GM20000 (cell line): ENCODE measurements at regions not wholly inside any gene's neighbourhood (a gene's known extent, or its start where the extent isn't known, plus 50 kb on each side); places are given as distances from the start of the nearest gene placed in this dataset.

Source experiments
- DNase-seq: peaks from one replicate; pipeline ENCODE4 v3.0.0; 2012; ENCODE audit warnings: low spot score
- TF ChIP-seq, protein P1 (sequence below): IDR thresholded peaks from 2 replicates; pipeline ENCODE4 v1.5.1; 2012; ENCODE audit warnings: mild to moderate bottlenecking, control low read depth; ENCODE audit errors: extremely low read depth, missing control alignments

DNA sequence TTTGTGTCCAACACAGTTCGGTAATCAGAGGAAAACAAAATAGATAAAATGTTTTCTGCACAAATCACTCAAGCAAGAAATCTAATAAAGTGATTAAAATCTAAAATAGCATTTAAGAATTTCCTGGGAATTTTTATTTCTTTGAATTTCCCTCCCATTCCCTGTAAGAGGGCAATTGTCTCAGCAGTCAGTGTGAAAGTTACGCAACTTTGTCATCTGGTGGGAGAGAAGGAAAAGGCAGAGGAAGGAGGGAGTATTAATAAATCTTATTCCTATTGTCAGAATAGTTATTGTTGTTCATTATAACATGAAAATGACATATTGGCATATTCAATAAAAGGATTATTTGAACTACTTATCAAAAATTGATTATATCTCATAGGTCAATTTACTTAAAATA, 464.9 kb downstream of the PRKD1 start:
- TF ChIP-seq, protein P1, sequence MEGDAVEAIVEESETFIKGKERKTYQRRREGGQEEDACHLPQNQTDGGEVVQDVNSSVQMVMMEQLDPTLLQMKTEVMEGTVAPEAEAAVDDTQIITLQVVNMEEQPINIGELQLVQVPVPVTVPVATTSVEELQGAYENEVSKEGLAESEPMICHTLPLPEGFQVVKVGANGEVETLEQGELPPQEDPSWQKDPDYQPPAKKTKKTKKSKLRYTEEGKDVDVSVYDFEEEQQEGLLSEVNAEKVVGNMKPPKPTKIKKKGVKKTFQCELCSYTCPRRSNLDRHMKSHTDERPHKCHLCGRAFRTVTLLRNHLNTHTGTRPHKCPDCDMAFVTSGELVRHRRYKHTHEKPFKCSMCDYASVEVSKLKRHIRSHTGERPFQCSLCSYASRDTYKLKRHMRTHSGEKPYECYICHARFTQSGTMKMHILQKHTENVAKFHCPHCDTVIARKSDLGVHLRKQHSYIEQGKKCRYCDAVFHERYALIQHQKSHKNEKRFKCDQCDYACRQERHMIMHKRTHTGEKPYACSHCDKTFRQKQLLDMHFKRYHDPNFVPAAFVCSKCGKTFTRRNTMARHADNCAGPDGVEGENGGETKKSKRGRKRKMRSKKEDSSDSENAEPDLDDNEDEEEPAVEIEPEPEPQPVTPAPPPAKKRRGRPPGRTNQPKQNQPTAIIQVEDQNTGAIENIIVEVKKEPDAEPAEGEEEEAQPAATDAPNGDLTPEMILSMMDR, result no peak
- DNase-seq, result no peak

DNA sequence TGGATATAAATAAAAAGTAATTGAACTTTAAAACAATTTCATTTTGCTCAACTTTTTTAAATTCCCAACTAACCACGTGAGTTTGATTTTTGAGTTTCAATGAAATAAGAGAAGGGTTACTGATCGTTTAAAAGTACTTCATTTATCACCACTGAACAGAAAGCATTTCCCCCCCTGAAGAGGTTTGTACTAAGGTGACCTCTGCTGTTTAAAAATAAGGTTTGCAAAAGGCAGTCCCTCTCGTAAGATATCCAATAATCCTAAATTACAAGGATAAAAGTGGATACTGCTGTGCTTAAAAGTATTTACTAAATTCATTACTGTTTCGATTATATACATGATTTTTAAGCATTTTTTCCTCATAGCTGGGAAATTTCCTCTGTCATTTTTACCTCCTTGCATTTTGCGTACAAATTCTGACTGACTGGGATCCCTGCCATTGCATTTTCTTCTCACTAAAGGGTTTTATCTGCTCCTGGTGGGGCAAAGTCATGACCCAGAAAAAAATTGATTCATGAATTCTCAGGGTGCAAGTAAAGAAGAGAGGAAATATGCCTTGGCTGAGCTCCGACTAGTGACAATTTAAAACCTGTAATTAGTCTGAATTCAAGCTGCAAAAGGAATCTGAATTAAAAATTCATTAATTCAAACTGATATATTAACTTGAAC, 463.8 kb downstream of the PRKD1 start:
- TF ChIP-seq, protein P1, result no peak
- DNase-seq, result no peak

DNA sequence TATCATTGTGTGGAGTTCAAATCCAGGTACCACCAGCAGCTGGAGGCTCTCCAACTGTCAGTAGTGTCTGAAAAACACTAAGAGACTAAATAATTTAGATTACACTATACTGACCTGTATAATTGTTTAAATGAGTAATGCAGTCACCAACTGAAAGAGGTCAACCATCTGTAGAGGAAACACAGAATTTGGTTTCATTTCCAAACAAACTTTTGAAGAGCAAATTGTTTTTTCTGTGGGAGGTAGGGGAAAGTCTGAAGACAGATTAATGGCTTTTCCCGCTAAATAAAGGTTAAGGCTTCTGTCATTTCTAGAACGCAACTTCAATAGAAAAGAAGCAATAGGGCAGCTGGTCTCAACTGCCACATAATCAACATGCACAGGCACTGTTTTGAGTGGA, 462.6 kb downstream of the PRKD1 start:
- TF ChIP-seq, protein P1, result no peak
- no peak for DNase-seq

DNA sequence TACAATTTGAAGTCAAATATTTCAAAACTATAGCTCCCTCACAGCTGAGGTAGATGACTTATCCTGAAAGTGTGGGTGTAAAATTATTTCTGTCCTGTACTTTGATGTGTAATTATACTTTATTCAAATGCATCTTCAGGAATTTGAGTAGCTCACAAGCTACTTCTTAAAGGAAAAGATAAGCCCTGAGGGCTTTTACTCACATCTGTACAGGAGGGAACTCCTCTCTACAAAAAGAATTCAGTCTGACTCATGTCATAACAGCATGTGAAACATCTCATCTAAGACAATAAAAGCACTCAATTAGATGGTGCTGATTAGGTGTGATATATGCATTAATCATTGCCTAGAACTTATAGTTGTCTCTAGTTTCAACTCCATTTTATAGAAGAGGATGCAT, 452.0 kb downstream of the PRKD1 start:
- DNase-seq, result no peak
- TF ChIP-seq, protein P1, result no peak

DNA sequence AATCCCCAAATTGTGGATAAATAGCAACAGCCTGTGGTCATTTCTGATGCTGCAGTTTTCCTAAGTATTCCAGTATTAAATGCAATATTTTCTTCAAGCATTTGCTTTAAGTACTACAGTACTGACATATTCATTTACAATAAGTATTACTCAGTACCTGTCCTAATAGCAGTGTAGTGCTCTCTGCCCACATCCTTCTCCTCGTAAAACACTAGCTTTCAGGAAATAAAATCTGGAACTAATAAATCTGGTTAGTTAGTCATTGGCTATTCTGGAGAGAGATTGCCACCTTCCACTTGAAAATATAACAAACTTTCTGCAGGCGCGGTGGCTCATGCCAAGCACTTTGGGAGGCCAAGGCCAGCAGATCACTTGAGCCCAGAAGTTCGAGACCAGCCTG, 441.5 kb downstream of the PRKD1 start:
- no peak for DNase-seq

DNA sequence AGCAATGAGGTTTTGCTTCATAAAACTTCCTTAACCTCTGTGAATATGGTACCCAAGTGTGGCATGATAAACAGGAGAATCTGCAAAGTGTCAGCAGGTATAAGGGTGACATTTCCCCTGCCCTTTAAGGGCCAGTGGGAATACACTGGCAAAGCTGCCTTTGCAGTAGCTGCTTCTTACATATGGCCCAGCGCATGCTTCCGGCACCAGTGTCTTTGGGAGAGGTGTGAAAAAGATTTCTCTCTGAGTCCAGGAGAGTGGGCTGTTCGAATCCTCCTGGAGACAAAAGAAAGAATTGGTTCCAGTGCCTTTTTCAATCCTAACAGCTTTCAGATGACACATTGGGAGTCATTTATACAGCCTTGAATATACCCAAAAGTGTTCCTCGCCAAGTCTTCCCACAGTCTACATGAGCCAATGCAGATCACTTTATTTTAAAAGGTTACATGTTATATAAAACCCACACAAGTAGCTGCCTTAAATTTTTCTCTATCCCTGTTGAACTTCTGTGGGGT, 437.7 kb downstream of the PRKD1 start:
- TF ChIP-seq, protein P1, result no peak
- DNase-seq, result no peak

More for the DNA sequence above, 441.5 kb downstream of the PRKD1 start:
- TF ChIP-seq, protein P1, result no peak

DNA sequence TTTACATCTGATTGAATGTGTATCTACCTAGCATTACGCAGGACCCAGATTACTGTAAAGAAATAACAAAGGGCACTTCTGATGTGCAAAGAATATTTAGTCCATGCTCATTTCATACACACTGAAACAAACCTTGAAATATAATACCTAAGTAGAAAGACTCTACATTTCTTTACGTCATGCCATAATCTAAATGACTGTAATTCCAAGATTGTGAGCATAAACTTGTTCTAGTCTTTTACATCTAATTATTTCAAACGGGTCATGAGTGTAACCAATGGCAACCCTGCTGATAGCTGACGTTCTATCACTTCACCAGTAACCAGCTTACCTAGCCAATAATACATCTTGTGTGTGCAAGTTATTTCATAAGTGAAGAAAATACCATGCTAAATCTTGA, 433.8 kb downstream of the PRKD1 start:
- DNase-seq, result no peak
- TF ChIP-seq, protein P1, result no peak
